ENCODE measurements at regions not wholly inside any gene's neighbourhood (a gene's known extent, or its start where the extent isn't known, plus 50 kb on each side); places are given as distances from the start of the nearest gene placed in this dataset.
"Not testable (repeated sequence)": the region's sequence is repeated elsewhere in the genome, so short reads cannot be mapped to it uniquely, and the experiment has no call there.

DNA sequence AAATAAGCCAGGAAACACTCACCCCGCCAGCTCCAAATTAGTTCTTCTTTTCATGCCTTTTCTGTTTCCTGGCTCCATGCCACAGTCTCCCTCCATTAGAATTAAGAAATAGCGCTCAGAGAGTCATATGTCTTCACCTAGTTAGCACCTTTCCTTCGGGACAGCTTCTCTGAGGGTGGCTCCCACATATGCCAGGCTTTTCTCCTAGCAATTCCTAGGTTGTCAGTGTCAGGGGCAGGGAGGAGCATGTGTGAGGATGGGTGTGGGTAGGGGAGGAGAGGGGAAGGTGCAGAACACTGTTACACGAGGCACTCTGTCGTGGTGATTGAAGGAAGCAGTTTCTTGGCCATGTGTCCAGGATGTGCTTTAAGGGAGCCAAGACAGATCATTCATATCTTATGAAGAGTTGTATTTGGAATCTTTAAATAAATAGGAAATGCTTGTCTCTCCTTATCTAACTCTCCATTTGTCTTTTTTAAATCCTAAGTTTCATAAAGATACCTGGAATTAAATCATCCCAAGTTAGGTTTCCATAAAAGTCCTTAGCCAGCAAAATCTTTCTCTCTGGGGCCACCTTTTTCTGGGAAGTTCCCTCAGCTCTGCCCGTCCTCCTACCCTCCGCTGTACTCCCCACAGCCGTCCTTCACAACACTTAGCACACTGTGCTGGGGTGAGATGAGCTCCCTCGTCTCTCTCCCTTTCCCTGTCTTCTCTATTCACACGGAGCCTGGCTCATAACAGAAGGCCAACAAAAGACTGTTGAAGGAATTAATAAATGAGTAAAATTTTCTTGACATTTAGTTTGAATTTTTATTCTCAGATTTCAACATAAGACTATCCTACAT lies 361.0 kb downstream of the CD83 start:
- H2AFZ ChIP-seq (ENCODE audit: low read length) = no peak overlapping the region
- H3K4me3 ChIP-seq (ENCODE audit: insufficient read depth, low read length) = no peak overlapping the region
- no peak overlapping the region for H3K4me2 ChIP-seq (ENCODE audit: insufficient read depth, low read length)
- DNase-seq (ENCODE audit: insufficient read length, low spot score, missing footprints) = no peak
- H3K36me3 ChIP-seq (ENCODE audit: insufficient read depth, low read length) = no peaks in the 10 kb centered on the region
- no peaks in the 10 kb centered on the region for H3K79me2 ChIP-seq (ENCODE audit: insufficient read depth, low read length)
- TF ChIP-seq, protein P1, sequence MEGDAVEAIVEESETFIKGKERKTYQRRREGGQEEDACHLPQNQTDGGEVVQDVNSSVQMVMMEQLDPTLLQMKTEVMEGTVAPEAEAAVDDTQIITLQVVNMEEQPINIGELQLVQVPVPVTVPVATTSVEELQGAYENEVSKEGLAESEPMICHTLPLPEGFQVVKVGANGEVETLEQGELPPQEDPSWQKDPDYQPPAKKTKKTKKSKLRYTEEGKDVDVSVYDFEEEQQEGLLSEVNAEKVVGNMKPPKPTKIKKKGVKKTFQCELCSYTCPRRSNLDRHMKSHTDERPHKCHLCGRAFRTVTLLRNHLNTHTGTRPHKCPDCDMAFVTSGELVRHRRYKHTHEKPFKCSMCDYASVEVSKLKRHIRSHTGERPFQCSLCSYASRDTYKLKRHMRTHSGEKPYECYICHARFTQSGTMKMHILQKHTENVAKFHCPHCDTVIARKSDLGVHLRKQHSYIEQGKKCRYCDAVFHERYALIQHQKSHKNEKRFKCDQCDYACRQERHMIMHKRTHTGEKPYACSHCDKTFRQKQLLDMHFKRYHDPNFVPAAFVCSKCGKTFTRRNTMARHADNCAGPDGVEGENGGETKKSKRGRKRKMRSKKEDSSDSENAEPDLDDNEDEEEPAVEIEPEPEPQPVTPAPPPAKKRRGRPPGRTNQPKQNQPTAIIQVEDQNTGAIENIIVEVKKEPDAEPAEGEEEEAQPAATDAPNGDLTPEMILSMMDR (IDR thresholded peaks at IDR 0.05; ENCODE audit: extremely low read depth, low read depth, low read length) = no peak
- H4K20me1 ChIP-seq (ENCODE audit: insufficient read depth, low read length) = no peaks in the 10 kb centered on the region
- peaks cover 14% of the 10 kb centered on the region for H3K4me1 ChIP-seq (ENCODE audit: insufficient read depth, low read length)
- no peaks in the 10 kb centered on the region for H3K27me3 ChIP-seq (ENCODE audit: insufficient read depth, low read length)
- H3K27ac ChIP-seq (ENCODE audit: low read depth, low read length) = no peak overlapping the region
- no peaks in the 10 kb centered on the region for H3K9me3 ChIP-seq (ENCODE audit: low read depth, low read length)

DNA sequence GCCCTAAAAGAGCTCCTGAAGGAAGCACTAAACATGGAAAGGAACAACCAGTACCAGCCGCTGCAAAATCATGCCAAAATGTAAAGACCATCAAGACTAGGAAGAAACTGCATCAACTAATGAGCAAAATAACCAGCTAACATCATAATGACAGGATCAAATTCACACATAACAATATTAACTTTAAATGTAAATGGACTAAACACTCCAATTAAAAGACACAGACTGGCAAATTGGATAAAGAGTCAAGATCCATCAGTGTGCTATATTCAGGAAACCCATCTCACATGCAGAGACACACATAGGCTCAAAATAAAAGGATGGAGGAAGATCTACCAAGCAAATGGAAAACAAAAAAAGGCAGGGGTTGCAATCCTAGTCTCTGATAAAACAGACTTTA lies 364.4 kb downstream of the CD83 start:
- H3K9me3 ChIP-seq (ENCODE audit: low read depth, low read length) = not testable (repeated sequence)

GRCh38 chr6:14487625-14488024 lies 370.1 kb downstream of the CD83 start:
- H3K27me3 ChIP-seq (ENCODE audit: insufficient read depth, low read length) = no peaks in the 10 kb centered on the region
- H3K27ac ChIP-seq (ENCODE audit: low read depth, low read length) = no peak overlapping the region
- no peaks in the 10 kb centered on the region for H3K79me2 ChIP-seq (ENCODE audit: insufficient read depth, low read length)
- no peaks in the 10 kb centered on the region for H3K9me3 ChIP-seq (ENCODE audit: low read depth, low read length)
- H2AFZ ChIP-seq (ENCODE audit: low read length) = no peak overlapping the region
- no peaks in the 10 kb centered on the region for H3K36me3 ChIP-seq (ENCODE audit: insufficient read depth, low read length)
- H3K4me3 ChIP-seq (ENCODE audit: insufficient read depth, low read length) = no peak overlapping the region
- H3K4me2 ChIP-seq (ENCODE audit: insufficient read depth, low read length) = no peak overlapping the region
- no peaks in the 10 kb centered on the region for H3K4me1 ChIP-seq (ENCODE audit: insufficient read depth, low read length)
- TF ChIP-seq, protein P1 (IDR thresholded peaks at IDR 0.05; ENCODE audit: extremely low read depth, low read depth, low read length) = no peak
- DNase-seq (ENCODE audit: insufficient read length, low spot score, missing footprints) = no peak
- H4K20me1 ChIP-seq (ENCODE audit: insufficient read depth, low read length) = no peaks in the 10 kb centered on the region

More for the DNA sequence above, 364.4 kb downstream of the CD83 start:
- H3K4me2 ChIP-seq (ENCODE audit: insufficient read depth, low read length); H3K4me3 ChIP-seq (ENCODE audit: insufficient read depth, low read length); H3K36me3 ChIP-seq (ENCODE audit: insufficient read depth, low read length); H3K4me1 ChIP-seq (ENCODE audit: insufficient read depth, low read length); H3K79me2 ChIP-seq (ENCODE audit: insufficient read depth, low read length); H3K27ac ChIP-seq (ENCODE audit: low read depth, low read length); DNase-seq (ENCODE audit: insufficient read length, low spot score, missing footprints); H4K20me1 ChIP-seq (ENCODE audit: insufficient read depth, low read length); H2AFZ ChIP-seq (ENCODE audit: low read length); H3K27me3 ChIP-seq (ENCODE audit: insufficient read depth, low read length): not testable (repeated sequence)

DNA sequence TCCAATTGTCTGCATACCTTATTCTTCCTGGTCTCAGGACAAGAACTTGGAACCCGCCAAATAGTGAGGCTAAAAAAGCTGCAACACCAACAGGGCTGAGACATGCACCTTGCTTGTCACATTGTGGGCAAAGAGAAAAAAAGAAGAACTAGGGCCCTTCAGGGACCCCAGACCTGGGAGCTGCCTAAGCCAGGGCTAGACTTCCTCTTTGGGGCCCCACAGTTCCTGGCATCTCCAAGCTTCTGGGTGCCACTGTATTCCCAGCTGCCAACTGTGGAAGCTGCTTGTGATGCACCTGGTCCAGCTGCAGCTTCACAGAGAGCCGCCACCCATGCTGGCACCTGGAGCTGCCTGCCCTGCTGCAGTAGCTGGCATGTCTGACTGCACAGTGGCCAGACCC lies 370.6 kb downstream of the CD83 start:
- Histone ChIP-seq H3K4me3 (ENCODE audit: insufficient read depth, low read length) (no peak overlapping the region), H2AFZ (ENCODE audit: low read length) (no peak overlapping the region), H4K20me1 (ENCODE audit: insufficient read depth, low read length) (no peaks in the 10 kb centered on the region), H3K4me2 (ENCODE audit: insufficient read depth, low read length) (no peak overlapping the region), H3K27ac (ENCODE audit: low read depth, low read length) (no peak overlapping the region), H3K9me3 (ENCODE audit: low read depth, low read length) (no peaks in the 10 kb centered on the region), H3K27me3 (ENCODE audit: insufficient read depth, low read length) (no peaks in the 10 kb centered on the region), H3K36me3 (ENCODE audit: insufficient read depth, low read length) (no peaks in the 10 kb centered on the region), H3K4me1 (ENCODE audit: insufficient read depth, low read length) (no peaks in the 10 kb centered on the region), H3K79me2 (ENCODE audit: insufficient read depth, low read length) (no peaks in the 10 kb centered on the region)
- no peak for DNase-seq (ENCODE audit: insufficient read length, low spot score, missing footprints)
- TF ChIP-seq, protein P1 (IDR thresholded peaks at IDR 0.05; ENCODE audit: extremely low read depth, low read depth, low read length) = no peak
